ENCODE measurements at regions not wholly inside any gene's neighbourhood (a gene's known extent, or its start where the extent isn't known, plus 50 kb on each side); places are given as distances from the start of the nearest gene placed in this dataset.

DNA sequence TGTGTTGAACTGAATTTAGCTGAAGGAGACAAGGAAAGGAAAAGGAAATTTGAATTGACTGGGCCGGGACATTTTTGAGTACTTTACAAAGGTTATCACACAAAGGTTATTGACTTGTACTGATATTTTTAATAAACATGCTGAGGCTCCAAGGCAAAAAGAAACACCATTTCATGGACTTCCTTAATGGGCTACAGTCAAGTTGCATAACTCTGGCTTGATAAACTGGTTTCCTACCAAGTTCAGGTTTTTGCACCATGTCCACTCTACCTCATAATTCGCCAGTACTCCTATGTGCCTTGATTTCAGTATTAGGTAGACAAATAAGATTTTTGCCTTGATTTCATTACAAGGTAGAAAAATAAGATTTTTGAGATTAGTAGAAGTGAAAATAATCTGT, 65.8 kb upstream of the FUT9 start:
- TF ChIP-seq EZH2phosphoT487 (conservative IDR thresholded peaks at IDR 0.05; ENCODE audit: low read length): no peak
- TF ChIP-seq, protein P1, sequence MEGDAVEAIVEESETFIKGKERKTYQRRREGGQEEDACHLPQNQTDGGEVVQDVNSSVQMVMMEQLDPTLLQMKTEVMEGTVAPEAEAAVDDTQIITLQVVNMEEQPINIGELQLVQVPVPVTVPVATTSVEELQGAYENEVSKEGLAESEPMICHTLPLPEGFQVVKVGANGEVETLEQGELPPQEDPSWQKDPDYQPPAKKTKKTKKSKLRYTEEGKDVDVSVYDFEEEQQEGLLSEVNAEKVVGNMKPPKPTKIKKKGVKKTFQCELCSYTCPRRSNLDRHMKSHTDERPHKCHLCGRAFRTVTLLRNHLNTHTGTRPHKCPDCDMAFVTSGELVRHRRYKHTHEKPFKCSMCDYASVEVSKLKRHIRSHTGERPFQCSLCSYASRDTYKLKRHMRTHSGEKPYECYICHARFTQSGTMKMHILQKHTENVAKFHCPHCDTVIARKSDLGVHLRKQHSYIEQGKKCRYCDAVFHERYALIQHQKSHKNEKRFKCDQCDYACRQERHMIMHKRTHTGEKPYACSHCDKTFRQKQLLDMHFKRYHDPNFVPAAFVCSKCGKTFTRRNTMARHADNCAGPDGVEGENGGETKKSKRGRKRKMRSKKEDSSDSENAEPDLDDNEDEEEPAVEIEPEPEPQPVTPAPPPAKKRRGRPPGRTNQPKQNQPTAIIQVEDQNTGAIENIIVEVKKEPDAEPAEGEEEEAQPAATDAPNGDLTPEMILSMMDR (IDR thresholded peaks at IDR 0.05; ENCODE audit: insufficient read depth, low read length, poor library complexity, severe bottlenecking): no peak

Data from SU-DHL-6 (cell line).